H9 (cell line): ENCODE measurements at regions not wholly inside any gene's neighbourhood (a gene's known extent, or its start where the extent isn't known, plus 50 kb on each side); places are given as distances from the start of the nearest gene placed in this dataset.

Experiments used
- DNase-seq: peaks from one replicate; pipeline ENCODE4 v3.0.0-alpha.2; 2017
- H2AFZ ChIP-seq: one replicate; pipeline ENCODE4 v1.6.1; 2013; ENCODE audit warnings: mild to moderate bottlenecking, low read length, control low read depth, moderate library complexity
- H2AK5ac ChIP-seq: 2 replicates; pipeline ENCODE4 v1.6.1; 2013; ENCODE audit warnings: low read length, control low read depth, mixed read lengths; ENCODE audit not compliant: insufficient read length
- H2BK120ac ChIP-seq: one replicate; pipeline ENCODE4 v1.6.1; 2013; ENCODE audit warnings: low read depth, mild to moderate bottlenecking, low read length, control low read depth, inconsistent platforms; ENCODE audit not compliant: poor library complexity, severe bottlenecking
- H2BK12ac ChIP-seq: 2 replicates; pipeline ENCODE4 v1.6.1; 2013; ENCODE audit warnings: low read length, control low read depth, mixed read lengths, low read depth; ENCODE audit not compliant: insufficient read length
- H2BK15ac ChIP-seq: 2 replicates; pipeline ENCODE4 v1.6.1; 2013; ENCODE audit warnings: low read depth, low read length, control low read depth
- H2BK20ac ChIP-seq: one replicate; pipeline ENCODE4 v1.6.1; 2013; ENCODE audit warnings: low read depth, mild to moderate bottlenecking, low read length, control low read depth, inconsistent platforms; ENCODE audit not compliant: poor library complexity, severe bottlenecking
- H2BK5ac ChIP-seq: 2 replicates; pipeline ENCODE4 v1.6.1; 2013; ENCODE audit warnings: low read length, control low read depth, mixed read lengths; ENCODE audit not compliant: insufficient read length
- H3K14ac ChIP-seq: 2 replicates; pipeline ENCODE4 v1.6.1; 2013; ENCODE audit warnings: low read length, control low read depth; ENCODE audit not compliant: insufficient read depth
- H3K18ac ChIP-seq: 2 replicates; pipeline ENCODE4 v1.6.1; 2013; ENCODE audit warnings: low read depth, mild to moderate bottlenecking, mixed read lengths, low read length, control low read depth; ENCODE audit not compliant: insufficient read length
- H3K23ac ChIP-seq: 2 replicates; pipeline ENCODE4 v1.6.1; 2013; ENCODE audit warnings: low read length, control low read depth, mixed read lengths, low read depth; ENCODE audit not compliant: insufficient read length
- H3K23me2 ChIP-seq: 2 replicates; pipeline ENCODE4 v1.6.1; 2013; ENCODE audit warnings: low read depth, mild to moderate bottlenecking, mixed read lengths, low read length, control low read depth; ENCODE audit not compliant: insufficient read length, poor library complexity, severe bottlenecking
- H3K27ac ChIP-seq: 2 replicates; pipeline ENCODE4 v1.5.1; 2013; ENCODE audit warnings: low read length, control low read depth, mixed read lengths, low read depth; ENCODE audit not compliant: insufficient read length
- H3K27me3 ChIP-seq: 2 replicates; pipeline ENCODE4 v1.6.1; 2013; ENCODE audit warnings: low read length, control low read depth, inconsistent platforms; ENCODE audit not compliant: insufficient read depth
- H3K4ac ChIP-seq: 2 replicates; pipeline ENCODE4 v1.6.1; 2013; ENCODE audit warnings: low read depth, mild to moderate bottlenecking, control low read depth, inconsistent platforms, low read length, moderate library complexity
- H3K4me1 ChIP-seq: 2 replicates; pipeline ENCODE4 v1.6.1; 2013; ENCODE audit warnings: low read length, control low read depth, inconsistent platforms; ENCODE audit not compliant: insufficient read depth
- H3K4me2 ChIP-seq: 2 replicates; pipeline ENCODE4 v1.6.1; 2013; ENCODE audit warnings: low read length, control low read depth, mixed read lengths; ENCODE audit not compliant: insufficient read length, insufficient read depth
- H3K56ac ChIP-seq: 2 replicates; pipeline ENCODE4 v1.6.1; 2013; ENCODE audit warnings: low read depth, mild to moderate bottlenecking, mixed read lengths, low read length, control low read depth; ENCODE audit not compliant: insufficient read length
- H3K79me1 ChIP-seq: 2 replicates; pipeline ENCODE4 v1.6.1; 2013; ENCODE audit warnings: low read depth, mild to moderate bottlenecking, moderate library complexity, low read length, control low read depth, inconsistent platforms; ENCODE audit not compliant: insufficient read depth, poor library complexity, severe bottlenecking
- H3K79me2 ChIP-seq: 2 replicates; pipeline ENCODE4 v1.6.1; 2013; ENCODE audit warnings: low read length, control low read depth, inconsistent platforms; ENCODE audit not compliant: insufficient read depth
- H3K9ac ChIP-seq: 2 replicates; pipeline ENCODE4 v1.6.1; 2013; ENCODE audit warnings: low read length, control low read depth, mixed read lengths; ENCODE audit not compliant: insufficient read length; ENCODE audit errors: extremely low read depth
- H3K9me3 ChIP-seq: one replicate; pipeline ENCODE4 v1.6.1; 2013; ENCODE audit warnings: low read depth, low read length, inconsistent platforms; ENCODE audit not compliant: control insufficient read depth
- H3T11ph ChIP-seq: one replicate; pipeline ENCODE4 v1.6.1; 2013; ENCODE audit warnings: mild to moderate bottlenecking, low read length, control low read depth, inconsistent platforms
- H4K20me1 ChIP-seq: one replicate; pipeline ENCODE4 v1.6.1; 2013; ENCODE audit not compliant: control insufficient read depth, insufficient read length, insufficient read depth
- H4K5ac ChIP-seq: 2 replicates; pipeline ENCODE4 v1.6.1; 2013; ENCODE audit warnings: low read depth, mild to moderate bottlenecking, mixed read lengths, low read length, control low read depth; ENCODE audit not compliant: insufficient read length
- H4K8ac ChIP-seq: replicated peaks from 2 replicates; pipeline ENCODE4 v1.6.1; 2013; ENCODE audit warnings: low read length, control low read depth, mixed read lengths, low read depth; ENCODE audit not compliant: insufficient read length
- H4K91ac ChIP-seq: 2 replicates; pipeline ENCODE4 v1.6.1; 2013; ENCODE audit warnings: low read depth, mild to moderate bottlenecking, moderate library complexity, mixed read lengths, low read length, control low read depth; ENCODE audit not compliant: insufficient read length
- H3K27ac Mint-ChIP-seq, 3 experiments: 2 replicates in 2 of 3; 3 replicates in 1 of 3; pipeline ENCODE4 v1.8.0; 2020 to 2021; ENCODE audit warnings: mixed read lengths in 3 of 3, mild to moderate bottlenecking in 1 of 3, moderate library complexity in 1 of 3
- H3K27me3 Mint-ChIP-seq: 2 replicates; pipeline ENCODE4 v1.8.0; 2021; ENCODE audit warnings: low read depth, mild to moderate bottlenecking, moderate library complexity, mixed read lengths
- H3K36me3 Mint-ChIP-seq, 3 experiments: 2 replicates in 2 of 3; 3 replicates in 1 of 3; pipeline ENCODE4 v1.8.0; 2020 to 2021; ENCODE audit warnings: low read depth in 3 of 3, mixed read lengths in 3 of 3; ENCODE audit not compliant: insufficient read depth in 1 of 3
- H3K4me1 Mint-ChIP-seq, 2 experiments: 2 replicates each; pipeline ENCODE4 v1.8.0; 2020; ENCODE audit warnings: mixed read lengths in 2 of 2
- H3K4me3 Mint-ChIP-seq, 2 experiments: 2 replicates in 1 of 2; 3 replicates in 1 of 2; pipeline ENCODE4 v1.8.0; 2020 to 2021; ENCODE audit warnings: mild to moderate bottlenecking in 2 of 2, mixed read lengths in 2 of 2, moderate library complexity in 1 of 2
- H3K9me3 Mint-ChIP-seq, 2 experiments: 2 replicates in 1 of 2; 3 replicates in 1 of 2; pipeline ENCODE4 v1.8.0; 2020; ENCODE audit warnings: mild to moderate bottlenecking in 2 of 2, mixed read lengths in 2 of 2, moderate library complexity in 1 of 2
- CTCF ChIP-seq: fragments of 200-600 bp; sonication (generic); conservative IDR thresholded peaks from 3 replicates; pipeline ENCODE4 v1.8.0; 2021; ENCODE audit warnings: antibody characterized with exemption, mild to moderate bottlenecking
- WGBS: extraction: QIAGEN DNeasy Blood & Tissue Kit; methylation state at CpG from one replicate; pipeline ENCODE4 v1.1.7; 2013; ENCODE audit warnings: missing lambda C conversion rate, low lambda C conversion rate, mixed read lengths; ENCODE audit not compliant: insufficient read length; ENCODE audit errors: extremely low coverage; 5-methylcytosine and 5-hydroxymethylcytosine counted together

- Histone ChIP-seq H3K4me2 (no peak overlapping the region), H3K23ac (no peak overlapping the region), H2BK5ac (no peak overlapping the region), H3K4me1 (no peaks in the 10 kb centered on the region), H2BK20ac (no peak overlapping the region), H4K91ac (no peak overlapping the region), H3T11ph (no peak overlapping the region), H3K79me1 (no peaks in the 10 kb centered on the region), H4K5ac (no peak overlapping the region), H3K9me3 (no peaks in the 10 kb centered on the region), H2BK120ac (no peak overlapping the region), H3K27ac (no peak overlapping the region), H3K14ac (no peak overlapping the region), H3K18ac (no peak overlapping the region), H2BK15ac (no peak overlapping the region), H2AFZ (no peak overlapping the region), H4K8ac (no peak overlapping the region), H3K4ac (no peak overlapping the region), H3K27me3 (no peaks in the 10 kb centered on the region), H2AK5ac (no peak overlapping the region), H4K20me1 (no peaks in the 10 kb centered on the region), H3K79me2 (no peaks in the 10 kb centered on the region), H3K9ac (no peak overlapping the region), H2BK12ac (no peak overlapping the region), H3K23me2 (no peaks in the 10 kb centered on the region), H3K56ac (no peak overlapping the region)
- no peak for DNase-seq
- WGBS = no CpG with 5 or more reads among the region's 1 CpG
- Mint-ChIP-seq H3K9me3 (no peaks in the 10 kb centered on the region), H3K36me3 (no peaks in the 10 kb centered on the region), H3K4me3 (no peak overlapping the region), H3K27ac (no peak overlapping the region), H3K4me1 (no peaks in the 10 kb centered on the region), H3K27me3 (no peaks in the 10 kb centered on the region)
- TF ChIP-seq CTCF = no peak
Observed at GRCh38 chr7:79702116-79702515, 248.6 kb upstream of the MAGI2 start.
